Natural killer cell (primary cell): ENCODE measurements at regions not wholly inside any gene's neighbourhood (a gene's known extent, or its start where the extent isn't known, plus 50 kb on each side); places are given as distances from the start of the nearest gene placed in this dataset.

Experiments used
- ATAC-seq, 3 donors: fragments of 150-1000 bp in 2 of 3; fragments of 200-7000 bp in 1 of 3; cut with Tn5 transposase; 1 replicate in 1 of 3; 2 replicates in 2 of 3; pipeline ENCODE4 v1.10.0; 2021; ENCODE audit warnings: mild to moderate bottlenecking in 2 of 3, moderate library complexity in 2 of 3
- DNase-seq, 2 donors: peaks; one replicate each; pipeline versions ENCODE4 v3.0.0 to v3.0.0-alpha.2; 2013 to 2021; ENCODE audit warnings: mixed read lengths in 1 of 2
- H3K27ac ChIP-seq: one replicate; pipeline ENCODE4 v1.5.1; 2013; ENCODE audit warnings: mild to moderate bottlenecking, low read length
- H3K27me3 ChIP-seq: one replicate; pipeline ENCODE4 v1.6.1; 2013; ENCODE audit warnings: low read length; ENCODE audit not compliant: control insufficient read depth, insufficient read depth
- H3K36me3 ChIP-seq: one replicate; pipeline ENCODE4 v1.6.1; 2013; ENCODE audit warnings: low read length; ENCODE audit not compliant: control insufficient read depth, insufficient read depth
- H3K4me1 ChIP-seq: one replicate; pipeline ENCODE4 v1.6.1; 2013; ENCODE audit warnings: low read length; ENCODE audit not compliant: control insufficient read depth, insufficient read depth
- H3K4me3 ChIP-seq: one replicate; pipeline ENCODE4 v1.5.1; 2013; ENCODE audit warnings: low read length
- H3K9me3 ChIP-seq: one replicate; pipeline ENCODE4 v1.6.1; 2013; ENCODE audit warnings: low read length; ENCODE audit not compliant: control insufficient read depth, insufficient read depth
- H3K27ac Mint-ChIP-seq, 2 donors: one replicate each; pipeline ENCODE4 v1.8.0; 2022; ENCODE audit warnings: mild to moderate bottlenecking in 2 of 2, mixed read lengths in 2 of 2, moderate library complexity in 1 of 2
- H3K27me3 Mint-ChIP-seq, 2 donors: one replicate each; pipeline ENCODE4 v1.8.0; 2022; ENCODE audit warnings: low read depth in 2 of 2, mixed read lengths in 2 of 2
- H3K36me3 Mint-ChIP-seq: one replicate; pipeline ENCODE4 v1.8.0; 2022; ENCODE audit warnings: mixed read lengths
- H3K4me1 Mint-ChIP-seq, 2 donors: one replicate each; pipeline ENCODE4 v1.8.0; 2022; ENCODE audit warnings: mixed read lengths in 2 of 2
- H3K4me3 Mint-ChIP-seq: one replicate; pipeline ENCODE4 v1.8.0; 2022; ENCODE audit warnings: mild to moderate bottlenecking, moderate library complexity, mixed read lengths
- H3K9me3 Mint-ChIP-seq, 2 donors: one replicate each; pipeline ENCODE4 v1.8.0; 2022; ENCODE audit warnings: mixed read lengths in 2 of 2
- CTCF ChIP-seq: fragments of 200-600 bp; IDR thresholded peaks from one replicate; pipeline ENCODE4 v1.8.0; 2022; ENCODE audit warnings: antibody characterized with exemption
- WGBS: methylation state at CpG from one replicate; pipeline ENCODE4 v1.1.7; 2013; ENCODE audit warnings: missing lambda C conversion rate; ENCODE audit not compliant: insufficient coverage; 5-methylcytosine and 5-hydroxymethylcytosine counted together
- intact Hi-C: fragments of 100-400 bp; cut with micrococcal nuclease; formaldehyde crosslinking; loops from one replicate; pipeline ENCODE4 v1.14.2; 2022

- intact Hi-C loops: no loop called here
- TF ChIP-seq CTCF: no peak
- no peak for DNase-seq
These were observed 183.9 kb upstream of the CNOT2 start for GRCh38 chr12:70059373-70059772.

GRCh38 chr12:70060634-70061033 is 182.6 kb upstream of the CNOT2 start:
- intact Hi-C loops: no loop called here
- no peak for TF ChIP-seq CTCF
- DNase-seq: no peak
- H3K36me3 ChIP-seq: no peaks in the 10 kb centered on the region
- 73% methylated on average over 1 of the region's 1 CpG for WGBS
- no peak overlapping the region for H3K27ac ChIP-seq
- H3K4me3 ChIP-seq: no peak overlapping the region
- Mint-ChIP-seq H3K27ac (no peak overlapping the region), H3K36me3 (peaks cover 5% of the 10 kb centered on the region), H3K27me3 (peaks cover 19 to 29% of the 10 kb centered on the region in 2 donors), H3K4me1 (peaks cover 5% of the 10 kb centered on the region in 2 donors), H3K4me3 (no peak overlapping the region), H3K9me3 (no peaks in the 10 kb centered on the region)
- no peaks in the 10 kb centered on the region for H3K9me3 ChIP-seq
- H3K27me3 ChIP-seq: no peaks in the 10 kb centered on the region
- no peaks in the 10 kb centered on the region for H3K4me1 ChIP-seq
- ATAC-seq: no peak

More at GRCh38 chr12:70059373-70059772, 183.9 kb upstream of the CNOT2 start:
- Histone ChIP-seq H3K27me3 (peaks cover 3% of the 10 kb centered on the region), H3K27ac (no peak overlapping the region), H3K4me3 (no peak overlapping the region), H3K36me3 (no peaks in the 10 kb centered on the region), H3K4me1 (no peaks in the 10 kb centered on the region), H3K9me3 (no peaks in the 10 kb centered on the region)
- Mint-ChIP-seq H3K36me3 (no peaks in the 10 kb centered on the region), H3K27ac (no peak overlapping the region), H3K4me3 (no peak overlapping the region), H3K9me3 (no peaks in the 10 kb centered on the region), H3K27me3 (peaks cover 19 to 31% of the 10 kb centered on the region in 2 donors), H3K4me1 (peaks cover 5% of the 10 kb centered on the region in 2 donors)
- 75% methylated on average over 1 of the region's 1 CpG for WGBS
- no peak for ATAC-seq

GRCh38 chr12:70068743-70069142 is 174.5 kb upstream of the CNOT2 start:
- Histone ChIP-seq H3K4me3 (no peak overlapping the region), H3K36me3 (no peaks in the 10 kb centered on the region), H3K9me3 (no peaks in the 10 kb centered on the region), H3K27ac (no peak overlapping the region), H3K4me1 (no peaks in the 10 kb centered on the region), H3K27me3 (no peaks in the 10 kb centered on the region)
- no peak for ATAC-seq
- TF ChIP-seq CTCF: no peak
- Mint-ChIP-seq H3K27me3 (peaks cover 5 to 25% of the 10 kb centered on the region in 2 donors), H3K36me3 (peaks cover 5% of the 10 kb centered on the region), H3K27ac (no peak overlapping the region), H3K4me3 (no peak overlapping the region), H3K9me3 (no peaks in the 10 kb centered on the region), H3K4me1 (peaks cover 8 to 9% of the 10 kb centered on the region in 2 donors)
- 46% methylated on average over 2 of the region's 2 CpGs for WGBS
- intact Hi-C loops: no loop called here
- no peak for DNase-seq
